Heart right ventricle (tissue), 16 donors: ENCODE measurements at regions not wholly inside any gene's neighbourhood (a gene's known extent, or its start where the extent isn't known, plus 50 kb on each side); places are given as distances from the start of the nearest gene placed in this dataset.

Source experiments
- ATAC-seq, 8 donors: fragments of 200-7000 bp; cut with Tn5 transposase; one replicate each; pipeline ENCODE4 v1.9.1; 2020; ENCODE audit warnings: mild to moderate bottlenecking in 8 of 8, moderate library complexity in 8 of 8, moderate number of reproducible peaks in 1 of 8
- DNase-seq, 2 donors: peaks; one replicate each; pipeline ENCODE4 v3.0.0-alpha.2; 2020
- H3K27ac ChIP-seq, 10 donors: fragments of 200-600 bp; sonication (generic) in 2 of 10; one replicate each; pipeline versions ENCODE4 v1.5.0 to v1.8.0; 2020 to 2022; ENCODE audit warnings: mild to moderate bottlenecking in 3 of 10
- H3K27me3 ChIP-seq, 7 donors: fragments of 200-600 bp; one replicate each; pipeline ENCODE4 v1.8.0; 2021 to 2022; ENCODE audit warnings: mild to moderate bottlenecking in 2 of 7
- H3K36me3 ChIP-seq, 9 donors: fragments of 200-600 bp; sonication (generic) in 1 of 9; one replicate each; pipeline versions ENCODE4 v1.5.0 to v1.8.0; 2020 to 2022; ENCODE audit warnings: mild to moderate bottlenecking in 2 of 9
- H3K4me1 ChIP-seq, 9 donors: fragments of 200-600 bp; sonication (generic) in 1 of 9; one replicate each; pipeline versions ENCODE4 v1.5.0 to v1.8.0; 2020 to 2022; ENCODE audit warnings: mild to moderate bottlenecking in 4 of 9
- H3K4me3 ChIP-seq, 10 donors: fragments of 200-600 bp; sonication (generic) in 2 of 10; one replicate each; pipeline versions ENCODE4 v1.5.0 to v1.8.0; 2020 to 2022; ENCODE audit warnings: mild to moderate bottlenecking in 7 of 10, moderate library complexity in 2 of 10
- H3K9me3 ChIP-seq, 11 donors: fragments of 200-600 bp in 10 of 11; sonication (generic) in 2 of 11; one replicate each; pipeline versions ENCODE4 v1.5.0 to v1.8.0; 2013 to 2022; ENCODE audit warnings: mild to moderate bottlenecking in 2 of 11, control low read depth in 1 of 11, moderate library complexity in 1 of 11
- CTCF ChIP-seq, 9 donors: fragments of 200-600 bp; sonication (generic) in 2 of 9; IDR thresholded peaks; one replicate each; pipeline versions ENCODE4 v1.5.0 to v1.8.0; 2021 to 2022; ENCODE audit warnings: antibody characterized with exemption in 9 of 9, mild to moderate bottlenecking in 5 of 9, moderate library complexity in 1 of 9
- WGBS, 2 donors: extraction: QIAGEN DNeasy Blood & Tissue Kit; methylation state at CpG; one replicate each; pipeline ENCODE4 v1.1.7; 2013; ENCODE audit warnings: inconsistent platforms in 1 of 2; 5-methylcytosine and 5-hydroxymethylcytosine counted together
- intact Hi-C, 10 donors: fragments of 100-400 bp; cut with DNase I; formaldehyde crosslinking; loops; one replicate each; pipeline versions ENCODE4 v1.11.1 to v1.14.2; 2022
- donor health status: Arrhythmogenic right ventricular cardiomyopathy.
- donor health status: ischemic (EF 13 %, LVEDD 7.1; RV severe dilation, severe dysfunction).
- donor health status: healthy with polysubstance abuse.
- donor health status: DM: no; HTN: yes; CAD: no.
- donor health status: DM: no; HTN: no; CAD: no.
- donor health status: ischemic (EF 25% LVEDD 6.9; RV normal size, moderate dysfunction).
- donor health status: ischemic (EF 25% LVEDD 5.7; RV mildly dilated, moderate dysfunction).
- donor health status: healthy.
- donor health status: DM: yes; HTN: yes; CAD: no.
- donor health status: Ischemic cardiomyopathy.
- donor health status: ischemic (EF 35%, LVEDD 5.7; RV mildly dilated, moderate dysfunction).
- donor health status: nonischemic (EF 11% LVEDD 7.7; RV severe dilation, severe dysfunction).
- donor health status: DM: yes; HTN: yes; CAD: no.
- donor health status: PGD.
- donor health status: ischemic (EF 29% LVEDD 5.4; RV normal size, mild dysfunction).
- donor health status: nonischemic (EF 23%, LVEDD 6.1; RV moderate dilation, normal function).

- intact Hi-C loops: no loop called here
- Histone ChIP-seq H3K36me3 (no peaks in the 10 kb centered on the region), H3K27me3 (no peaks in the 10 kb centered on the region), H3K4me1 (no peaks in the 10 kb centered on the region), H3K9me3 (peaks cover 0 to 47% (median 4%) of the 10 kb centered on the region in 11 donors), H3K27ac (no peak overlapping the region), H3K4me3 (no peak overlapping the region)
- ATAC-seq (no peak), DNase-seq (no peak)
- TF ChIP-seq CTCF (IDR thresholded peaks at IDR 0.05): no peak
- WGBS, 2 donors: 59 to 66% methylated on average over 4 of the region's 4 CpGs
Observed at GRCh38 chr21:25234857-25235801, 372.2 kb downstream of the MRPL39 start.

- no peaks in the 10 kb centered on the region for H3K4me1 ChIP-seq
- no peaks in the 10 kb centered on the region for H3K27me3 ChIP-seq
- no peak overlapping the region for H3K4me3 ChIP-seq
- peaks cover 0 to 36% (median 18%) of the 10 kb centered on the region in 11 donors for H3K9me3 ChIP-seq
- H3K27ac ChIP-seq: no peak overlapping the region
- TF ChIP-seq CTCF (IDR thresholded peaks at IDR 0.05): no peak
- ATAC-seq (no peak), DNase-seq (no peak)
- H3K36me3 ChIP-seq: no peaks in the 10 kb centered on the region
- intact Hi-C loops: no loop called here
Observed at GRCh38 chr21:25220954-25221353, 386.3 kb downstream of the MRPL39 start.

- Histone ChIP-seq H3K4me1 (no peaks in the 10 kb centered on the region), H3K27ac (no peak overlapping the region), H3K27me3 (no peaks in the 10 kb centered on the region), H3K36me3 (no peaks in the 10 kb centered on the region), H3K9me3 (peaks cover 0 to 36% (median 18%) of the 10 kb centered on the region in 11 donors), H3K4me3 (no peak overlapping the region)
- 98 to 100% methylated on average over 1 of the region's 1 CpG for whole genome bisulfite sequencing, 2 donors
- intact Hi-C loops: no loop called here
- no peak for ATAC-seq
- no peak for TF ChIP-seq CTCF (IDR thresholded peaks at IDR 0.05)
- DNase-seq: no peak
Observed at GRCh38 chr21:25220169-25220568, 387.1 kb downstream of the MRPL39 start.

GRCh38 chr21:25215698-25216384, 391.4 kb downstream of the MRPL39 start:
- no peaks in the 10 kb centered on the region for H3K36me3 ChIP-seq
- intact Hi-C loops: no loop called here
- no peak overlapping the region for H3K4me3 ChIP-seq
- WGBS, 2 donors: 77% methylated on average over 2 of the region's 2 CpGs
- no peaks in the 10 kb centered on the region for H3K4me1 ChIP-seq
- no peak for DNase-seq
- peaks cover 0 to 18% (median 11%) of the 10 kb centered on the region in 11 donors for H3K9me3 ChIP-seq
- ATAC-seq: no peak
- H3K27ac ChIP-seq: no peak overlapping the region
- no peak for TF ChIP-seq CTCF (IDR thresholded peaks at IDR 0.05)
- no peaks in the 10 kb centered on the region for H3K27me3 ChIP-seq
